SK-N-MC (cell line): ENCODE measurements at regions not wholly inside any gene's neighbourhood (a gene's known extent, or its start where the extent isn't known, plus 50 kb on each side); places are given as distances from the start of the nearest gene placed in this dataset.

Source experiments
- EZH2 ChIP-seq: fragments of 200-600 bp; sonication (generic); IDR thresholded peaks from one replicate; pipeline ENCODE4 v1.6.1; 2017; ENCODE audit warnings: antibody characterized with exemption
- FOXP2 ChIP-seq: optimal IDR thresholded peaks from 2 replicates; pipeline ENCODE3; 2011; ENCODE audit warnings: mild to moderate bottlenecking, moderate library complexity; ENCODE audit not compliant: insufficient read depth; ENCODE audit errors: extremely low read length, control extremely low read depth
- POLR2AphosphoS5 ChIP-seq: IDR thresholded peaks from 2 replicates; pipeline ENCODE4 v1.6.1; 2012; ENCODE audit warnings: mild to moderate bottlenecking, low read depth, low read length, borderline replicate concordance

GRCh38 chr3:117068301-117068700, 358.7 kb downstream of the TUSC7 start:
- TF ChIP-seq POLR2AphosphoS5 (no peak), EZH2 (no peak), FOXP2 (no peak)
